T-cell (primary cell): ENCODE measurements at regions not wholly inside any gene's neighbourhood (a gene's known extent, or its start where the extent isn't known, plus 50 kb on each side); places are given as distances from the start of the nearest gene placed in this dataset.
"Not testable (repeated sequence)": the region's sequence is repeated elsewhere in the genome, so short reads cannot be mapped to it uniquely, and the experiment has no call there.

Experiments
- ATAC-seq, 4 experiments: fragments of 200-7000 bp in 3 of 4; fragments of 150-1000 bp in 1 of 4; cut with Tn5 transposase; replicated peaks in 1 of 4; 1 replicate in 3 of 4; 2 replicates in 1 of 4; pipeline ENCODE4 v1.10.0; 2021; ENCODE audit warnings: moderate library complexity in 3 of 4, mild to moderate bottlenecking in 2 of 4, moderate number of reproducible peaks in 1 of 4
- CTCF ChIA-PET, 2 donors: fragments of 300-600 bp; sonication (Branson Sonifier 250); formaldehyde crosslinking; loops; one replicate each; lab custom pipeline; 2022; ENCODE audit warnings: antibody characterized with exemption in 2 of 2; lab: Charles Lee
- POLR2A ChIA-PET, 2 donors: fragments of 300-600 bp; sonication (Branson Sonifier 250); formaldehyde crosslinking; loops; one replicate each; lab custom pipeline; 2022; ENCODE audit warnings: antibody characterized with exemption in 2 of 2; lab: Charles Lee
- DNase-seq, 35 experiments: peaks; one replicate each; pipeline versions ENCODE4 v3.0.0 to v3.0.0-alpha.2; 2013 to 2023
- H3K27ac ChIP-seq: one replicate; pipeline ENCODE4 v1.5.1; 2013; ENCODE audit warnings: low read length
- H3K27me3 ChIP-seq, 2 experiments: replicated peaks in 1 of 2; 1 replicate in 1 of 2; 2 replicates in 1 of 2; pipeline versions ENCODE4 v1.6.1 to v1.7.0; 2013; ENCODE audit warnings: low read length in 1 of 2, mixed read lengths in 1 of 2; ENCODE audit not compliant: control insufficient read depth in 2 of 2, insufficient read depth in 2 of 2; ENCODE audit errors: extremely low read depth in 1 of 2
- H3K36me3 ChIP-seq, 2 donors: 1 replicate in 1 of 2; 2 replicates in 1 of 2; pipeline versions ENCODE4 v1.6.1 to v1.7.0; 2013; ENCODE audit warnings: low read length in 1 of 2; ENCODE audit not compliant: control insufficient read depth in 2 of 2, insufficient read depth in 1 of 2; ENCODE audit errors: extremely low read depth in 1 of 2
- H3K4me1 ChIP-seq, 2 experiments: 1 replicate in 1 of 2; 2 replicates in 1 of 2; pipeline versions ENCODE4 v1.6.1 to v1.7.0; 2013; ENCODE audit warnings: low read length in 2 of 2, mixed read lengths in 1 of 2; ENCODE audit not compliant: insufficient read depth in 2 of 2, control insufficient read depth in 1 of 2; ENCODE audit errors: extremely low read depth in 1 of 2
- H3K4me3 ChIP-seq, 2 donors: 1 replicate in 1 of 2; 2 replicates in 1 of 2; pipeline versions ENCODE4 v1.5.1 to v1.7.0; 2013; ENCODE audit warnings: mild to moderate bottlenecking in 2 of 2, low read length in 1 of 2, moderate library complexity in 1 of 2; ENCODE audit not compliant: control insufficient read depth in 1 of 2; ENCODE audit errors: extremely low read depth in 1 of 2
- H3K9me3 ChIP-seq: 2 replicates; pipeline ENCODE4 v1.7.0; 2013
- H3K27ac Mint-ChIP-seq, 2 donors: one replicate each; pipeline ENCODE4 v1.8.0; 2020 to 2021; ENCODE audit warnings: mild to moderate bottlenecking in 2 of 2, mixed read lengths in 2 of 2
- H3K27me3 Mint-ChIP-seq, 2 donors: one replicate each; pipeline ENCODE4 v1.8.0; 2021 to 2022; ENCODE audit warnings: mixed read lengths in 2 of 2
- H3K36me3 Mint-ChIP-seq: one replicate; pipeline ENCODE4 v1.8.0; 2021; ENCODE audit warnings: mixed read lengths
- H3K4me1 Mint-ChIP-seq, 3 donors: one replicate each; pipeline ENCODE4 v1.8.0; 2020 to 2022; ENCODE audit warnings: mixed read lengths in 3 of 3, mild to moderate bottlenecking in 1 of 3
- H3K4me3 Mint-ChIP-seq, 3 donors: one replicate each; pipeline ENCODE4 v1.8.0; 2020 to 2022; ENCODE audit warnings: mild to moderate bottlenecking in 3 of 3, mixed read lengths in 3 of 3, moderate library complexity in 3 of 3
- H3K9me3 Mint-ChIP-seq, 3 donors: one replicate each; pipeline ENCODE4 v1.8.0; 2020 to 2022; ENCODE audit warnings: mixed read lengths in 3 of 3
- WGBS: methylation state at CpG from one replicate; pipeline ENCODE4 v1.1.5; 2013; ENCODE audit warnings: missing lambda C conversion rate; ENCODE audit not compliant: insufficient coverage; 5-methylcytosine and 5-hydroxymethylcytosine counted together

DNA sequence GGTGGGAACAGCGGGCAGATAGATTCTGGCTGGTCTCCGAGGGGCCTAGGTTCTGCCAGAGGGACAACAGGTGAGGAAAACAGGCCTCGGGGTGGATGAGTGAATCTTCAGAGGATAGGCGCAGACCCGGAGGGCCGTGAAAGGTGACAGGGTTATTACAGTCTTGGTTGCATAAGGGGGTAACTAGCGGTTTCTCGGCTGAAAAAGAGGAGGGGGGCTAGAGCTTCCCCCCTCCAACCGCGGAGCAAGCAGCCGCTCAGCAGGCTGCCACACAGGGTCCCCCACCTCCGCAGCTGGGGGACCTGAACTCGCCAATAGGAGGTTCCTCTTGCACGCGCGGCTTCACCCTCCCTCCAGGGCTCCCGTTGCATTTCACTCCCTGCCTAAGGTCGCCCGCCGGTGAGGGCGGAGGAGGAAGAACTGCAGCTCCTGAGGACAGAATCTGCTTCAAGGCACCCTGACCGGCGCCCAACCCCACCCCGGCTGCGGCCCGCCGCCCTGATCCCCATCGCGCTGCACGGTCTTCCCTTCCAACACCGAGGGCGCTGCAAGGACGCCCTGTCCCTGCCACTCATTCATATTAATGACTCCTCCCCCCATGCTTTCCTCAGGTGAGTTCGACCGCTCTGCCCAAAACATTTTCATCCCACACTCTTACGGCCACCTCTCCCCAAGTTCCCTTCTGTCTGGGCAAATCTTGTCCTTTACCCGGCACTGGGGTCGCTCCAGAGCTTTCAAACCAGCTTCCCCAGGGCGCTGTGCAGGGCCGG lies 174.3 kb downstream of the SPATA31A6 start:
- H3K36me3 ChIP-seq, H3K27ac Mint-ChIP-seq, H3K27me3 ChIP-seq, H3K9me3 Mint-ChIP-seq, CTCF ChIA-PET, H3K27ac ChIP-seq, H3K36me3 Mint-ChIP-seq, H3K4me1 Mint-ChIP-seq, H3K4me1 ChIP-seq, H3K4me3 ChIP-seq, DNase-seq, H3K9me3 ChIP-seq, POLR2A ChIA-PET, ATAC-seq: not testable (repeated sequence)
- Mint-ChIP-seq H3K4me3 (peak overlapping the region in 2 of 3 donors; percentile 32 to 48), H3K27me3 (peaks cover 5 to 17% of the 10 kb centered on the region in 2 donors)
- WGBS, result 65% methylated on average over 4 of the region's 40 CpGs

DNA sequence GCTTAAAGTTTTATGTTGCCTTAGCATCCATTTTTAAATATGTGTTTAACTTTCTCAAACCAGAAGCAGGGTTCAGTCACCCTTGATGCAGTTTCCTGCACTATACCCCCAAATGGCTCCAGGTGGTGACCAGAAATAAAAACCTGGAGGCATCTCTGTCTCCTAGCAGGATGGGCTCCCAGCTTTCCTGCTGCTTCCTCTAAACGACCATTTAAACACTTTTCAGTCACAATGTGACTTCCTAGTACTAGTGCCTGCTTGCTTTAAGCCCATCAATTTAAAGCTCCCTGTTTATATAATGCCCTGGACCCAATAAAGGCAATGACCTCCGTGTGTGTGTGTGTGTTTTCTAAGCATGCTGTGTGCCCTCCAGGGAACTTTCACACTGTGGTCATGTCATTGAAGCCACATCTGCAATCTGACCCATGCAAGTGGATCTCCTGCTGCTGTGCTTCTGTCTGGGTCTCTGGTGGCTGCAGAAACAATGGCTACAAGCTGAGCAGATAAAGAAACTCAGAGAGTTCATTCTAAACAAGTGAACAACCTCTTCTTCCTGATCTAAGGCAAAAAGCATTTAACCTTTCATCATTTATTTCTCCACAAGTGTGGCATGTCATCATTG lies 175.3 kb downstream of the SPATA31A6 start:
- H3K9me3 Mint-ChIP-seq, ATAC-seq, H3K27ac ChIP-seq, DNase-seq, H3K9me3 ChIP-seq, H3K4me3 Mint-ChIP-seq, H3K27ac Mint-ChIP-seq, H3K27me3 ChIP-seq, H3K4me1 ChIP-seq, H3K4me1 Mint-ChIP-seq, POLR2A ChIA-PET, H3K4me3 ChIP-seq, H3K36me3 ChIP-seq, CTCF ChIA-PET, H3K36me3 Mint-ChIP-seq: not testable (repeated sequence)
- peaks cover 5 to 17% of the 10 kb centered on the region in 2 donors for H3K27me3 Mint-ChIP-seq
- no CpG with 5 or more reads among the region's 2 CpGs for WGBS

DNA sequence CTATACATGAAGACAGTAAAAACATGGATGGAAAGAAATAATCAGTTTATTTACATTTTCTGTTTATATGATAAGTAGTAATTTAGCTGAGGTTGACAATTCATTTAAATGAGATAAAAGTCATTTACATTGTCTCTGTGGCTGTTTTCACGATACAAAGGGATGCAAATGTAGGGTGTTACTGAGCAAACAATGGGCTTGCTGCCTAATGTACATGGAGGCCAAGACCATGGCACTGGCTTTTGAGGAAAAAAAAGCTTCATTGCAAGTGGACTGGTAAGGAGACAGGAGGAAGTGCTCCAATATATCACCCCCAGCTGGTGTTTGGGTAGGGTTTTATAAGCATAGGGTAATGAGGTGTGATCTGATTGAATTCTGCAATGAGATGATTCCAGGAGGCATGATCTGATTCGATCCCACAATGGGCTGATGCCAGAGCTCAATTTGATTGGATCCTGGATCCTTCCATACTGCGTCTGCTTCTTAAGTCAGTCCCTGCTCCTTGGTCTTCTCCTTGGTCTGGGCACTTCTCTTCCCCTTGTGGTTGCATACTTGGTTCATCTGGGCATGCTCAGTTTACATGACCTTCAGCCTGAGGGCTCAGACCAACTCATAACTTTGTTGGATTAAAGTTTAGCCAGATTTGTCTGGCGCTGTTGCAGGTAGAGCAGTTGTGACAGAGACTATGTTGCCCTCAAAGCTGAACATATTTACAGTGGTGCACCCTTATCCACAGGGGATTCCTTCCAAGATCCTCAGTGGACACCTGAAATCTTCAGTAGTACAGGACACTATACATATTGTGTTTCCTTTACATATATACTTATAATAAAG lies 181.2 kb downstream of the SPATA31A6 start:
- no CpG with 5 or more reads among the region's 4 CpGs for WGBS
- POLR2A ChIA-PET, H3K36me3 Mint-ChIP-seq, H3K9me3 Mint-ChIP-seq, H3K36me3 ChIP-seq, H3K4me1 Mint-ChIP-seq, DNase-seq, H3K4me3 Mint-ChIP-seq, H3K4me1 ChIP-seq, H3K27ac Mint-ChIP-seq, H3K27me3 ChIP-seq, CTCF ChIA-PET, H3K27ac ChIP-seq, H3K27me3 Mint-ChIP-seq, H3K9me3 ChIP-seq, H3K4me3 ChIP-seq, ATAC-seq: not testable (repeated sequence)

DNA sequence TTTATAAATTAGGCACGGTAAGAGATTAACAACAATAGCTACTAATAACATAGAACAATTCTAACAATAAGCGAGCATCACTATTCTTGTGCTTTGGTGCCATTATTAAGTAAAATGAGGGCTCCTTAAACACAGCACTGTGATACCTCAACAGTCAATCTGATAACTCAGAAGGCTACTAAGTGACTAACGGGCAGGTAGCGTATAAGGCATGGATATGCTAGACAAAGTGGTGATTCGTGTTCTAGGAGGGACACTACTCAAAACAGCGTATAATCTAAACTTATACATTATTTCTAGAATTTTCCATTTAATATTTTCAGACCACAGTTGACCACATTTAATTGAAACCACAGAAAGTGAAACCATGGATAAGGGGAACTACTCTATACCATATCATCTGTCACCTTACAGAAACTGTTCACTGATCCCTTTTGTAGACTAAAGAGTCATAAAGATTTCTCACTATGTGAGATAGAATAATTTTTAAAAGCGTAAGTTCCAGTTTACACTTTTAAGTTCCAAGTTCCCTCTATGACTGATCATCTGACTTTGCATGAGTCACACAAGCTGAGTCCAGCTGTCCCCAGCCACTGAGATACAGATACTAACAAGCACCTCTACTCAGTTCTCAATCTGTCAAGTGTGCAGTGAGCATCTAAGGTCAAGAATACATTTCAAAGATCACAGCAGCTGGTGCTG lies 181.9 kb downstream of the SPATA31A6 start:
- H3K27me3 Mint-ChIP-seq, H3K36me3 ChIP-seq, CTCF ChIA-PET, DNase-seq, H3K4me1 ChIP-seq, H3K4me3 Mint-ChIP-seq, H3K9me3 ChIP-seq, H3K27ac ChIP-seq, H3K4me3 ChIP-seq, H3K36me3 Mint-ChIP-seq, H3K4me1 Mint-ChIP-seq, H3K27ac Mint-ChIP-seq, H3K27me3 ChIP-seq, POLR2A ChIA-PET, ATAC-seq, H3K9me3 Mint-ChIP-seq: not testable (repeated sequence)
- WGBS, result no CpG with 5 or more reads among the region's 7 CpGs

DNA sequence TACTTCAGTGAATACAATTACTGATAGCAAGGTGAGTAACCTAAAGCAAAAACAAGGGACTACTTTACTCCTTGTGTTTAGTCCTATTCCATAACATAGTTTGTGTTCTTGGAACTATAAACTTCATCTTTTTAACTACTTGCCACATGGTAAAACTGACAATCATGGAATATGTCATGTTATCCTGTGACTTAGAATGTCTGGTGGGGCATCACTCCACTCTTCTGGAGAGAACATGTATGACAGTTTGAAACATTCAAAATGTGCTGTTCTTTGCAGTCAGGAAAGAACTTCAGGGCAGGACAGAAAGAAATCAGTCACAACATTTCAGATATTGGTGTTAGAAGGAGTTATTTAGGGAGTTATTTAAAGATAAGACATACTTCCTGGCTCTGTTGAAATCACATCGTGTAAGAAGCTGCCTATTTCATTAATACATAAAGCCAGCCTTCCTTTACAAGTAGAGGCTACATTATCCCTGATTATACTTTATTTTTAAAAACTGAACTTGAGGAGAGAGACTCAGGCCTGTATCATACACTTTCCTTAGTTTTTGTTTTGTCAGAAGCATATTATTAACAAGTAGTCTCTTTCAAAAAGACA lies 184.9 kb downstream of the SPATA31A6 start:
- ATAC-seq, H3K36me3 Mint-ChIP-seq, H3K4me3 ChIP-seq, H3K4me3 Mint-ChIP-seq, H3K9me3 ChIP-seq, H3K27ac Mint-ChIP-seq, H3K4me1 ChIP-seq, H3K27me3 ChIP-seq, H3K27me3 Mint-ChIP-seq, DNase-seq, POLR2A ChIA-PET, H3K4me1 Mint-ChIP-seq, CTCF ChIA-PET, H3K36me3 ChIP-seq, H3K9me3 Mint-ChIP-seq, H3K27ac ChIP-seq: not testable (repeated sequence)
- no CpG with 5 or more reads among the region's 1 CpG for WGBS

DNA sequence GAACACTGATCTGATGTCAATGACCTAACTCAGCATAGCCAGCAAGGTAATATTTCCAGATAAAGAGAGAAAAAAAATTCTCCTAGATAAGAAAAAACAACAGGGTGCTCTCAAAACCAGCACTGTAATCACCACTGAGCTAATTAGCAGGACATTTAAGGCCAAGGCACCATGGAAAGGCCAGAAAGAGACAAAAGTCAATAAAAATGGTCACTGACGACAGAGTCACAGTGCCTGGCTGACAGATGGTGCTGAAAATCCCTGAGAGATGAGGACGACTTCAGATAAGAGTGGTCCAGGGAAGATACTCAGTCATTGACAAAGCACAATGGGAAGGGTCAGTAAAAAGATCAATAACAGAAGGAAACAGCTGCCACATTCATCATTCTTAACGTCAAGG lies 186.7 kb downstream of the SPATA31A6 start:
- not testable (repeated sequence) for H3K27ac Mint-ChIP-seq

More for the DNA sequence above, 186.7 kb downstream of the SPATA31A6 start:
- H3K9me3 Mint-ChIP-seq, H3K4me3 Mint-ChIP-seq, H3K27me3 ChIP-seq, H3K9me3 ChIP-seq, H3K36me3 Mint-ChIP-seq, H3K27ac ChIP-seq, DNase-seq, H3K4me3 ChIP-seq, POLR2A ChIA-PET, H3K4me1 ChIP-seq, H3K36me3 ChIP-seq, ATAC-seq, H3K4me1 Mint-ChIP-seq, CTCF ChIA-PET, H3K27me3 Mint-ChIP-seq: not testable (repeated sequence)
- WGBS, result no CpG with 5 or more reads among the region's 3 CpGs
